Cerebellar nuclear complex (tissue), 1 donor: ENCODE measurements at regions not wholly inside any gene's neighbourhood (a gene's known extent, or its start where the extent isn't known, plus 50 kb on each side); places are given as distances from the start of the nearest gene placed in this dataset.

Experiments used
- DNase-seq, 2 experiments: peaks; one replicate each; lab custom pipeline; 2025; lab: John Stamatoyannopoulos, UW

DNA sequence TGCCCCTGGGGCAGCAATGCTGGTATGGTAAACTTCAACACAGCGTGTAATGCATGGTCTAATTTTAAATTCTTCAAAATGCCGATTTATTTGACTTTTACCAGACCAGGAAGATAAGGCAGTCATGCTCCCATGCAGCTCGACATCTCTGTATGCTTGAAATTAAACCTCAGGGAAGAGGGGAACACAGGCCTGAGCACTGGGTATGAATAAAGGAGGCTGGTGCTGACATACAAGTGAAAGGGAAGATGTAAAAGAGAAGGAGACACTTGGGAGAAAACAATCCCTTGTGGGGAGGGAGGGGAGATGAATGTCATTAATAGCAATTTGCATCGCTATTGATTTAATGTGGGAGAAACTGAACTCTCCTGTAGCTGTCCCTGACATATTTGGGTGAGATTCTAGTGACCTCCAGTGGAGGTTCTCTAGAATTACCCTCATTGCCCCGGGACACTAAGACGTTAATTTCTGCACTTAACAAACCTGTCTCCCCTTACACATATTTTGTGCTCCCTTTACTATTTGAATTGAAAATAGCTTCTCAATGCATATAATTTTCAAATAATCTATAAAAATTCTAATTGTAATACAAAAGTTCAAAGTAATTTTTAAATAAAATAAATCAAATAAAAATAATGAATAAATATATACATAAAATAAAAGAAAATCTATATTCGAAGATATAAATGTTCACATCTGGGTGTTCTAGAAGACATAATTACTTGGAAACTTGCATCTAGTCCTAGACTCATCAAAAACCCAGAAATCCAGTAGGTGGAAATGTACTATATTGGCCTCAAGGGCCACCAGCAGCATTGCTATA is 283.1 kb downstream of the LMX1A start:
- DNase-seq: no peak

DNA sequence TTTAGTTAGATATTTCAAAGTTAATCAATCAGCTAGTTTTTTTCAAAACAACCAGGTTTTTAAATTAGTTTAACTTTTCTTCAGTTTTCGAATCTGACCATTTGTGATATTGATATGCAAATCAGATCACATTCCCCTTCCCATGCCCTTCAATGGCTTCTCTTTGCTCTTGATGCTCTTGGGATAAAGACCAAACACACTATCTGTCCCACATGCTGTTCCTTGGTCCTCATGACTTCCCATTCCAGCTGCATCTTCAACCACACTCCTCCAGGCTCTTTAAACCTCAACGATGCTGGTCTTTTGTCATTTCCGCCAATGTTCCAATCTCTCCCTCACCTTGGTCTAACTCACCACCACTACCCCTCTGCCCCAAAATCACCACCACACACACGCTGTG is 285.8 kb downstream of the LMX1A start:
- DNase-seq: no peak

DNA sequence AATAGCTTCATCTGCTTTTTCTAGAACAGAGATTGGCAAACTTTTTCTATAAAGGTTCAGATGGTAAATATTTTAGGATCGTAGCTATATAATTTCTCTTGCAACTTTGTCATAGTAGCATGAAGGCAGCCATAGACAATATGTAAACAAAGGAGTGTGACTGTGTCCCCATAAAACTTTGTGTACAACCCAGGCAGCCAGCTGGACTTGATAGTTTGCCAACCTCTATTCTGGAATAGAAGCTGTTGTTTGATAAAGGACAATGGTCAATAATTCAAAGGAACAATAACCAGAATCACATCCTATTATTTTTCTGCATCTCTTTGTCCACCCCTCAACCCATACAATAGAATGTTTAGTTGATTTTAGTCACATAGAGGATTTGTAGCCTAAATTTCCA is 286.7 kb downstream of the LMX1A start:
- no peak for DNase-seq

DNA sequence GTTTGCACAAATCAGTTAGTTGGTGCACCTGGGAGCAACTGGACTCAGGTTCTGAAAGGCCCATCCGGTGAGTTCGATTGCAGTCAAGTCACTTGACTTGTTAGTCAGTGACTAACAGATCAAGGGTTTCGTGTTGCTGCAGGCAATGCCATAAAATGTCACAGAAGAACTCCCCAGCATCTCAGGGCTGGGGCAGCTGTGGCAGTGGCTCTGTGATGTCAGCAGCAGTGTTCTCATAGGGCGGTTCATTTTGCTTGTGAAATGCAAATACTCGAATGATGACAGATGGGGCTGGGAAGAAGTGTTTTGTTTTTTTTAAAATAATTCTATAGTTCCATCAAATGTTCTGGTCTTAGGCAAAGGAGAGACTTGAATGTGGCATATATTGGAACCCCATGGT is 287.8 kb downstream of the LMX1A start:
- no peak for DNase-seq

DNA sequence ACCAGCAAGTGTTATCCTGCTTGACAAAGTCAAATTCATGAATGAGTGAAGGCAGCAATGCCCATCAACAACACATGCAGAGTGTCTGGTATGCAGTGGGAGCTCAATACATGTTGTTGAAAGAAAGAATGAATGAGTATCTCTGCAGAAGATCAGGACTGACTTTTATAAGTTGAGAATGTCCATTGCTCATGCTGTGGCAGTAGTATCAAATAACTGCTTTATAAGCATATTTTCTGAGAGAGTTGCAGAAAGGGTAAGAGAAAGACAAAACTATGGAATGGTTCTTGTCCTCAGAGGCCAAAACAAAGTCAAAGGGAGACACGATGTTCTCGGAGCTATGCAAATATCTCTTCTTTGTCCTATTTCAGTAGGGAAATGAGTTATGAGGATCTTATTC is 288.7 kb downstream of the LMX1A start:
- no peak for DNase-seq

DNA sequence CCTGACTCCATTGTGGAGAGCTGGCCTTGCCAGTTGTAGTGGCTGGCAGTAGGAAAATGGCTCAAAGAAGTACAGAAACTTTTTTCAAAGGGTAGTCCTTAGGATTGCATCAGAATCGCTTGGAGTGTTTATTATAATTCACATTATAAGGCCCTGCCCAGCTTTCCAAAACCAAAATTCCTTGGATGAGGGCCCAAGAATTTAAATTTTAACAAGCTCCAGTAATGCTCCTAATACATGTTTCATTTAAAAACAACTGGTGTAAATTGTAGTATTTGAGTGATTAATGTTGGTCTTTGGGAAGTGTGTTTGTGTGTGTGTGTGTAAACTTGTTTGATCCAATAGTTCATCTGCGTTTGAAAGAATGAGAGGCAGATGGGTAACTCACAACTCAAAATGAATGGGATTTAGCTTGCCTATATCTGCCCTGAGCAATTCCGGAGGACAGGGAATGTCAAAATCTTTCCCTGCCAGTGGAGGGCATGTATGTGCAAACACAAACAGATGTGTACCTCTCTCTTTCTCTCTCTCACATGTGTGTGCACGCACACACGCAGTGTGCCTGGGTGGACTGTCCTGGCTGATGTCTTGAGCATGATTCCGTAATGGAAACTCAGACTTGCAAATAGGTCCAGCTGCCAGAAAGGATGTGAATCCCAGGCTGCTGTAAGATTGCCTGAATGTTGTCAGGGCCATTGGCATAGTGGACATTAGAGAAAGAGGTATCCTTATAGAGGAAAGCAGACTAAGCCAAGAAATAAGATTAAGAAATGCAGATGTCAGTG is 293.1 kb downstream of the LMX1A start:
- no peak for DNase-seq

DNA sequence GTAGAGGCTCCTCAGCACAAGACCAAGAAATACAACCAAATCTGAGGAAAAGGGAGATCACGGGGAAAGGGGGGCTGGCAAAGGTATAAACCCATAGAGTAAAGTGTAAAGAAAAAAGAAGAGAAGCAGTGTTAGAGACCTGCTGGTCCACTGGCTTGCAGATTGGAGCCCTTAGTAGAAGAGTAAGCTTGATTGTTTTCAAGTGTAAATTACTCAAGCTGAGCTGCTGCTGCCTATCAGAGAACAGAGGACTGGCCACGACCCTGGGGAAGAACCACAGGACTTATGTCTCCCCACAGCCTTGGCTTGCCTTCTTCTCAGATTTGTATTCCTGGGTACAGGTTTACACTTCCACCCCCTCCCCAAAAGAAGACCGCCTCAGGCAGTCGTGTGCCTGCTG is 294.2 kb downstream of the LMX1A start:
- no peak for DNase-seq

DNA sequence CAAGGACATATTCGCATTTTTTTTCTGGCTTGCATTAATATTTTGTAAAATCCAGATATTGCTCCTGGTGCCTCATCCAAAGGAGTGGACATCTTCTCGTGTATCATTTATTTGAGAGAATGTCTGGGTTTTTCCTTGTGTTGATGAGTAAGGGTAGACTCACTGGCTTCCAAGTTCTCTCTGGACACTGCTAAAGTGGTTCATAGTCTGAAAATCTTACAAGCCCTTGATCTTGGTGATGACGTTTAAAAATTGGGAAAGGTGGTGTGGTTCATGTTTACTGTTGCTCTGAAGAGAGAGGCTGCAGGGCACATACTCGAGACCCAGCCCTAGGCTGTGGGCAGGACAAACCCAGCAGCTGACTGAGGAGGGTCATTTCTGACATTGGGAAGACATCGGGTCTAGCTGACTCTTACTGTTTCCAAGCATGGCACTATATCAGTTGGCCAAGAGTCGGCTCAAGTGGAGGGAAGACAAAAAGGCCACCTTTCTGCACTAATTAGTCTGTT is 296.2 kb downstream of the LMX1A start:
- no peak for DNase-seq

DNA sequence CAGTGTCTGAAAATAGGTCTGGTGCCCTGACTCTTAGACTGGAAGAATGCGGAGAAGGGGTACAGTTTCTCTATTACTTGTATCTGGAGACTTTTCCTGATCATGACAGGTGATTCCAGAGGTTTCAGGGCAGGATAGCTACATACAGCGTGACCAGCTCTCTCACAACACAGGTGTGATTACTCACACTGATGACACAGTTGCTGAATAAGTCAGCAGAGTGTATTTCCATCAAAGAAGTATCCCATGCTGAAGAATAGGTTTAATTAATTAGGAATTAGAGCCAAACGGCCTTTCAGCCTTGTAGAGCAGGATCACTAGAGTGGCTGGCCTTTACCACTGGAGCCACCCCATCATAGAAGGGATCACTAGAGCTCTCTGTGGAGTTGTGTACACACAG is 298.6 kb downstream of the LMX1A start:
- no peak for DNase-seq

DNA sequence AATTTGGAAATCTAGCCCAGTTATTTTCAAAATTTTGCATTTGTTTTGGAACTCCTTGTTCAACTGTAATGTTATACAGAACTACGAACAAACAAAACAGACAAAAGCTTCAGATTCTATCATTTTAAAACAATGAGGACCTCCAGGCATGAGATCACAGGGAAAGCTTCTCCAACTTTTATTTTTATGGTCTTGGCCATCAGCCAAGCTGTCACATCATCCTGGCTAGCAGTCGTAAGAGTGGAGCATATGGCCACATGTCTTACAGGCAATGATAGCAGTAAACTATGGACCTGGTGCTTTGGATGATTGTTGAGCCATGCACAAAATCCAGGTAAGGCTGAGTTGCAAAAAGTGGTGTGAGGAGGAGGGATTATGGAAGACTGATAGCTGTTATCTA is 299.6 kb downstream of the LMX1A start:
- no peak for DNase-seq

DNA sequence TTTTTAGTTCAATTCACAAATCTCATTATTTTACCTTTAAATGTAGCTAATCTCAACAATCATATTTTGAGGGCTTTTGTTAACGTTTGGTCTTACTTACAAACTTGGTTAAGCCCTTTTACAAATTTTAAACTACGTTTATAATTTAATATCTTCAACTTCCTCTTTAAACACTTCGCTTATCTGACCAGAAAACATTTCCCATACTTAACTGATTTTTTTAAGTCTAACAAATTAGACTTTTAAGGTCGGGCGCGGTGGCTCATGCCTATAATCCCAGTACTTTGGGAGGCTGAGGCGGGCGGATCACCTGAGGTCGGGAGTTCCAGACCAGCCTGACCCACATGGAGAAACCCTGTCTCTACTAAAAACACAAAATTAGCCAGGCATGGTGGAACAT is 300.9 kb downstream of the LMX1A start:
- DNase-seq: no peak

DNA sequence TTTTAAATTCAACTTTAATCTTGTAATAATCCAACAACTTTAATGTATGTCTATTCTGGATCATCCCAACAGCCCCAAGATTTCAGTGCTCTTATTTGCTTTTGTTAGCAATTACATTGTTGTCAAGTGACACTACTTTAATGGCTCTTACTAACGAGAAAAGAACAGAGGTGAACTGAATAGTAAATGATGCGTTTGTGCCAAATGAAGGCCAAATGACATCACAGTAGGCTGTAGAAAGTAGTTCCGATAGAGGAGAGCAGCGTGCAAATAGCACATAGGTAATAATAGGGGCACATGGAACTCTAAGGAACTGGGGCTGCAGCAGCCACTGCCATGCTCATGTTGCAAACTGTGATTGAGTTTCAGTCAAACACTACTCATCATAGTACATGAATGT is 301.9 kb downstream of the LMX1A start:
- DNase-seq: no peak

DNA sequence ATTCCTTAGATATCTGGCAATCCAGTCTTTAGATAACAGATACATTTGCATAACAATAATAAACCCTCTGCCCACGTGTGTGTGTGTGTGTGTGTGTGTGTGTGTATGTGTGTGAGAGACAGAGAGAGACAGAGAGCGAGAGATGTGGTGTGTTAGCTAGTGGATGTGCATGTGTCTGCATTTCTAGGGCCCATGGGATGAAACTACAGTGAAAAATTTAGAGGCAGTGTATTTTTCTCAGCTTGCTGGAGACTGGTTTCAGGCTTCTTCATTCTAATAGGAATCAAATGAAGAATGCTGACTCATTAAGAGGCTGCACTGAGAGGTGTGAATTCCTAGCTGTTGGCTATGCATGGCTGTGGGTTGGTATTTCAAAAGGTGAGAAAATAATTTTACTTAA is 303.2 kb downstream of the LMX1A start:
- DNase-seq: no peak

DNA sequence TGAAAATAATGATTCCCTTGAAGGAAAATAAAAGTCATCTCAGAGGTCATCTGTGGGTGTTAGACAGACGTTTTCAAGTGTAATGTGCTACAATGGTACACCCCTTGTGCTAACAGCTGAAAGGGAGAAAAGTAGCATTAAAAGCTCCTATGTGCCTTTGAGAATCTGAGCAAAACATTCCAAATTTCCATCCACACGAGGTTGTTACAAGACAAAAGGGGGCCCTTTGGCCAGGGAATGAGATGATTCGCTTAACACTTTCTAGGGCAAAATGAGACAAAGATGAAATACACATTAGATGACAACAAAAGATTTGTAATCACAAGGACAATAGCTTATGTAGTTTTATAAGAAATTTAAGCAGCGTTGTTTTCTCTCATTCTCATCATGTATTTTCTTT is 303.6 kb downstream of the LMX1A start:
- DNase-seq: no peak

DNA sequence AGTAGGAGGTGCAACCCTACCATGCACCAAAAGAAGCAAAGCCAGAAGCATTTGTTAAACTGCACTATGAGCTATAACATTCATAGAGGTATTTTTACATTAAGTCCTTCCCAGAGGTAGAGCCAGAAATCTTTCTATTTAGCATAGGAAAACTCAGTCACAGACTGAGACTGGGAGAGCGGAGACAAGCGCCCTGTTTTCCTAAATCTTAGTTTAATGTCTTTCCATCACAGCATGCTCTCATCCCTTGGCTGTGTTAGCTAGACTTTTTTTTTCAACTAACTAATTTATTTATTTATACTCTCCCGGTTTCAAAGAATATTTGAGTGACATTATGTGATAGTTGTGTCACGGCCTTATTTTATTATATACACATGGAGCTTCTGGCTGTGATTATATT is 304.1 kb downstream of the LMX1A start:
- no peak for DNase-seq

DNA sequence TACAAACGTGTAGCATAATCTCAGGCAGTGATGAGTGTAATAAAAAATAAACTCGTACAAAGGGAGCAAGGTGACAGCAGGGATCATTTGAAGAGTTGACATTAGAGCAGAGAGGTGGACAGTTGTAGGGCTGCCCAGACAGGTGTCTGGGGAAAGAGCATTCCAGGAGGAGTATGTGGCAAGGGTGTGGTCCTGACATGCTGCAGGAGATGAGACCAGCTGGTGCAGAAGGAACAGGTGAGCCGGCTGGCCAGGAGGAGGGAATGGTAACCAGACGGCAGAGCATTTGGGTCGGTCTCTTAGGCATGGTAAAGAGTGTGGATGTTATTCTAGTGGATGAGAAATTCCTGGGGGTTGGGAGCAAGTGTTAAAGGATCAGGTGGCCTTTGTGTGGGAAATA is 306.3 kb downstream of the LMX1A start:
- DNase-seq: no peak

DNA sequence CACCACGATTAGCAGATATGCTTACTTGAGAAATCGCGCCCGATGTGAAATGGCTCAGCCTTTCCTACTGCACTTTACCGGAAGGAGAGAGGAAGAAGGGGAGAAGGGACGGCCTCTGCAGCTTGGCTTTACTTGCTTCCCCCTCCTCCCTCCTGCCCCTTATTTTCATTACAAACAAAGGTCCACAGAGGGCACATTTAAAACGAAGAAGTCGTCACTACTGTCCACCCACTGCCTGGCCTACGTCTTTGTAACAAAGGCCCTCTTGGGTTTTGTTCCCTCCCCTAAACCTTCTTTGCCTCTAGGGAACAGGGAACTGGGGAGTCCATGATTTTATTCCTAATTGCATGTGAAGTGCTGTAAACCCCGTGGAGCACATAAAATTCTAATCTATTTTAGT is 308.5 kb downstream of the LMX1A start:
- DNase-seq: no peak

DNA sequence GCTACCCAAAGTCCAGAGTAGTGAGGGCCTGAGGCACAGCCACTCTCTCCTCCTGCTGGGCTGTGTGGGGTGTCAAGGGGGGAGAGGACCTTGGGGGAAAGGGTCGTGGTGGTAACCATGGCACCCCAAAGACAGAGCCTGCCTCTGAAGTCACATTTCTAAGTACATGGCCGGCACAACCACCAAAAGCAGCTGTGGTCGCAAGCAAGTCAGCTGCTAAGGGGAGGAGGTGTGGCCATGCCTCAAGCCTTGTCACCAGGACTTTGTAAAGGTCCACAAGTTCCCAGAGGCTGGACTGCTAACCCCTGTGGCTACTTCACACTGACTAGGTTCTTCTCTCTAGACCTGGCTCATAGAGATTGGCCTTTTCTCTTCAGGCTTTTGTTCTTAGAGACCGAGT is 310.6 kb downstream of the LMX1A start:
- no peak for DNase-seq

DNA sequence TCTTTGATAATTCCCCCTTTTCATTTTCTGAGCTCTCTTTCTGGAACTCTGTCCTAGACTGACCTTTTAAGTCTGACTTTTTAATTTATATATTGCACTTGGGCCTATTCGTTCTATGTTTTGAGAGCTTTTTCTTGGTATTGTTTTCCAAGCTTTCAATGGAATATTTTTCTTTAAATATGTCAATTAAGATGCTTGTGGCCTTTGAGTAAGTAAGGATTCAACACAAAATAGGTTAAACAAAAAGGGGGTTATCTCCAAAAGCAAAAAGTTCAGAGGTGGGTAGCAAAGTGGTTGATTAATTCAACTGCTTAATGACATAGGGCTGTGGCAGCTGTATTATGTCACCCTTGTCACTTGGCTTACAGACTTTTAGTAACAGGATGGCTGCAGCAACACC is 315.9 kb downstream of the LMX1A start:
- DNase-seq: no peak

DNA sequence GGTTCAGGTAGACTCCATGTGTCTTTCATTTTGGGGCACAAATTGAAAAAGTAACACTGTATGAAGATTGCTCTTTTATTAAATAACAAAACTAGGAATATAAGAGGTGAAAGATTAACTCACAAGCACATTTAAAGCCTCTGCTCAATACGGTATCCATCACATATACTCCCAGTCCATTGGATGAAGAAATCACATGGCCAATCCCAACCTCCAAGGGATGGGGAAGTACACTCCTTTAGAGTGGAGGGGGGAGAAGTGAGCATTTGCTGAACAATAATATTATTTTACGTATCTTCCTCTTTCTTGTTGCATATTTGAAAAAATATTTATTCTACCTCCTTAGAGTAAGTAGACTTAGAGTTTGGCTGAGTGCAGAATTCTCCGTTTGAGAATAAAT is 316.5 kb downstream of the LMX1A start:
- DNase-seq: no peak

DNA sequence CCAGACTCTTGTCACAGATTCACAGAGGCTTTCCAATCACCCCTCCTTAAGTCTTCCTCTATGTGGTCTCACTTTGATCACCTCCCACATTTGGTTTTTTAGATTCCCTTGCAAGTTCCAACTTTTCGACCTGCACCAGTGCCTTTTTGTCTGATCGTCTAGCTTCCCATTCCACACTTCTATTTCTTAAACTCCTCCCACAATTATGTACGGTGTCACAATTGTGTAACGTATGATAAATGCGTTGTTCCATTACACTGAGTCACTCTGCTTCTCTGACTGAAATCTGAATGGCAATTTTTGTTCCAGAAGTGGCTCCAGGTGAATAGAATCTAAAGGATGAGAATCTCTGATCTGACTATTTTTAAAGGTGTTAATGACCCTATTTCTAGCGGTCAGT is 320.1 kb downstream of the LMX1A start:
- DNase-seq: no peak

DNA sequence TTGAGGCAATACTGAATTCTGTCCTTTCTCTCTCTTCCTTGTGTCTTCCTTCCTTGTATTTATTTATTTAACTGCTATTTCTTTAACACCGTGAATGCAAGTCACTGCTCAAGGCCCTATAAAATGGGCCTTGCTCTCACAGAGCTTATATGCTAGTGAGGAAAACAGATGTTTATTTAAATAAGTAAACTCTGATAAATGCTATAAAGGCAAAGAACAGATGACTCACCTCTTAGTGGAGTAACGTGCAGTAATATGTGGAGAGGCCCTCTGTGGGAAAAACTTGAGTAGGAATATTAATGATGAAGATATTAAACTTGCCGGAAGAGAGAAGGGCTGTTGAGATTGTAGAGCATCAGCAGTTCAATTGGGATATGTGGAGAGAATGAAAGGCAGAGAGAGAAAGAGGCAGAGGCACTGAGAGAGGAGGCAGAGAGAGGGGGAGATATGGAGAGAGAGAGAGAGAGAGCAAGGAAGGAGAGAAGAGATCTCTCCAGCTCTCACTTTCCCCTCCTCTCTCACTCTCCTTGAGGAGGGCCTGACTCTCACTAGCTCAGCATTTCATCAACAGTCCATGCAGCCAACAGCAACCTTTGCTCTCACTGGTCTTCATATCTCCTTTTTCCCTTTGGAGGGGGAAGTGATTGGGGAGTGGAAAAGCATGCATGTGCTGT is 322.2 kb downstream of the LMX1A start:
- DNase-seq: no peak

DNA sequence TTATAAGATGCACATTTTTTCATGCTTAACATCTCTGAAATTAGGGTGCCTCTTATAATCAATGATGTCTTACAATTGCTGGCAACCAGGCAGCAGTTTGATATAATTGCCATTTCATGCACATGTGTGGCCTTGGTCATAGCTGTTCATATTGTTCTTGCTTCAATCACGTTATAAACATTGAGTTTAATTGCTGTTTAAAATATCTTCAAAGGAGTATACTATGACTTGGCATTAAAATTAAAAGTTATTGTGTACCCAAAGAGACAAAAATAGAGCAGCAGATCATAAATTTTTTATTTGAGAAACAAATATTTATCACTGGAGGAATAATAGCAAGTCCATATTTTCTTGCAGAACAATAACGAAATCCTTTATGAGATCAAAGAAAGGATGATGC is 325.5 kb downstream of the LMX1A start:
- DNase-seq: no peak
